Glomerular endothelial cell (primary cell): ENCODE measurements at regions not wholly inside any gene's neighbourhood (a gene's known extent, or its start where the extent isn't known, plus 50 kb on each side); places are given as distances from the start of the nearest gene placed in this dataset.
"Not testable (repeated sequence)": the region's sequence is repeated elsewhere in the genome, so short reads cannot be mapped to it uniquely, and the experiment has no call there.

ENCODE experiments used
- DNase-seq: peaks from one replicate; pipeline ENCODE4 v3.0.0-alpha.2; 2011; ENCODE audit warnings: low read depth, low spot score; ENCODE audit errors: extremely low read depth

DNA sequence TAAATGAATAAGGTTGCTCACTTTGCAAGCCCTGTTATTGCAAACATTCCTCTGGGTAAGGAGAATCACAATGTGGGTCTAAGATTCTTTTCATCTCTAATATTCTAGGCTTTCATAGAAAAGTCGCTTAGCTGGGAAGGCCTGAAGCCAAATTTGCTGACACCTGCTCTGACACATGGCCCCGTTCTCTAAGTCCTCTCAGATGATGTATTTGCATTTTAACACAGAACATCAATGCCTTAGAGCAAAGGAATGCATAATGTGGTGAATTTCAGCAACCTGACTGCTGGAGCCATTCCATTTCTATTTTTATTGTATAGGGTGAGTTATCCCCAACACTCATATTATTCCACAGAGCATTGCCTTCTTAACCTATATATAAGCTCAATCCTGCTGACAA lies 682.1 kb upstream of the NRP1 start:
- no peak for DNase-seq

DNA sequence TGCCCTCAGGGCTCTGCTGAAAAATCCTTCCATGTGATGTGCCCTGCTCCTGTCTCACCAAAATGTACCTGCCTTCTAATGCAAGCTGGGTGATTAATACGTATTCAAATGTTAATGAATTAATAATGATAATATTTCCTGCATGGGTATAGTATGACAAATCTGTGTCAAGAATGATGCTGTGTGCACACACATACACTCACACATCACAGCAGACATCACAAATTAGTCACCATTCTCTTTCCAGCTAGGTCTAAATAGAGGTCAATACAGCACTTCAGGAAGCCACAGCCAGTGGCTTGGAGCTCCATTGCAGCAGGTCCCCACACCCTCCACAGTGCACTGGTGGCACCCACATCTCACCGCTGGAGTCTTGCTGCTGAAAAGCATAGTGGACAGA lies 681.2 kb upstream of the NRP1 start:
- DNase-seq = no peak

DNA sequence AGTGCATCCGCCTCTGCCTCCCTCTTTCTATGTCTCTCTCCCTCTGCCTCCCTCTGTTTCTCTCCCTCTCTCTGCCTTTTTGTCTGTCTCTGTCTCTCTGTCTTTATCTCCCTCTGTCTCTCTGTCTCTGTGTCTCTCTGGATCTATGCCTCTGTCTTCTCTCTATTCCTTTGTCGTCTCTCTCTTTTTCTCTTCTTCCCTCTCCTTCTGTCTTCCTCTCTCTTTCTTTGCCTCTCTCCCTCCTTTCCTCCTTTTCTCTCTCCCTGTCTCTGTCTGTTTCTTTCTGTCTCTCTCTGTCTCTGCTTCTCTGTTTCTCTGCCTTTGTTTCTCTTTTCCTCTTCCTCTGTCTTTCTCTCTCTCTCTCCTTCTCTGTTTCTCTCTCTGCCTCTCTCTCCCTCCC lies 678.8 kb upstream of the NRP1 start:
- no peak for DNase-seq

DNA sequence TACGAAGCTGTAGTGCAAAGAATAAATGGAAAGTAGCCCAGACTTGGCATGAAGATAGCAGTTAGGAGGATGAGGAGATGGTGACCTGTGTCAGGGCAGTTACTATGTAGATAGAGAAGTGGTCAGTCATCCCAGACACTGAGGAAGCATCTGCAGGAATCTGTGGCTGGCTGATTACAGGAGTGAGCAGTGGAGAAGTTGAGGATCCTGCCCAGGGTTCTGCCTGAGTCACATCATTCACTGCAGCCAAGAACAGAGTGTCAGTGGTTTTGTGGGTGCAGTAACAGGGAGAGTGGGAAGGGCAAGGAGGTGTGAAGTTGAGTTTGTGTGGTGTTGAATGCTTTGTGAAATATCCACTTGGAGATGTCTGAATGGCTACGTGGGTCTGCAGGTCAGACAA lies 676.4 kb upstream of the NRP1 start:
- DNase-seq = no peak

DNA sequence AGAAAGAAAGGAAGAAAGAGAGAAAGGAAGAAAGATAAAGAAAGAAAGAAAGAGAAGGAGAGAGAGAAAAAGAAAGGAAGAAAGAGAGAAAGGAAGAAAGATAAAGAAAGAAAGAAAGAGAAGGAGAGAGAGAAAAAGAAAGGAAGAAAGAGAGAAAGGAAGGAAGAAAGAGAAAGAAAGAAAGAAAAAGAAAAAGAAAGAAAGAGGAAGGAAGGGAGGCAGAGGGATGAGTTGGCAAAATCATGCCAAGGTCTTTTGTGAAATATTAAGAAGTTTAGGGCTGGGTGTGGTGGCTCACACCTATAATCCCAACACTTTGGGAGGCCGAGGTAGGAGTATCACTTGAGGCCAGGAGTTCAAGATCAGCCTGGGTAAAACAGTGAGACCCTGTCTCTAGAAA lies 675.8 kb upstream of the NRP1 start:
- not testable (repeated sequence) for DNase-seq

DNA sequence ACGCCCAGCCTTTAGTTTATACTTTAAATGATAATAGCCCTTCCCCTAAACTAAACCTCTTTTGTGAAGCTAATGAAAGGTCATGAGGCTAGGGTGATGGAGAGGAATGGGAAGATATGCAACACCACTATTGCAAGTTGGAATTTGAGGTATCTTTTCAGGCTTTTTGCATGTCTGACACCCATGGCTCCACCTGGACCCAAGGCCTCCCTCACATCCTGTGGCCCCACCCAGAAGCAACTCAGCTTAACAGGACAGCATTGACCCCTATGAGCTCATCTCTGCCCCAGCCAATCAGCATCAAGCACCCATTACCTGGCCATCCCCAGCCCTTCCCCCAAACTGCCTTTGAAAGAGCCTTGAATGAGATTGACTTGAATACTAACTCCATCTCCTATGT lies 674.2 kb upstream of the NRP1 start:
- no peak for DNase-seq

DNA sequence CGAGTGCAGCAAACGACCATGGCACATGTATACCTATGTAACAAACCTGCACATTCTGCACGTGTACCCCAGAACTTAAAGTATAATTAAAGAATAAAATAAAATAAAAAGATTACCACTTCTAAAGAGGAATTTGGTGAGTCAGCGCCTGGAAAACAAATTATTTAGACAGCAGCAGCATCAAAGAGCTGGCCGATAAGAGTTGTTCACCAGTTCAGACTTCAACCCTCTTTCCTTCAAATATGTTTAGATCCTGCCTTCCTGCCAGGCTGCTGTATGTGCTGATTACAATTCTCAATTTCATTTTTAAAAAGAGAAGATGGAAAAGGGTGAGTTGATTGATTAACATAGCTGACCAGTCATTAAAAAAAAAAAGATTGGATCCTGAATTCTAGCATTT lies 672.0 kb upstream of the NRP1 start:
- DNase-seq = no peak

DNA sequence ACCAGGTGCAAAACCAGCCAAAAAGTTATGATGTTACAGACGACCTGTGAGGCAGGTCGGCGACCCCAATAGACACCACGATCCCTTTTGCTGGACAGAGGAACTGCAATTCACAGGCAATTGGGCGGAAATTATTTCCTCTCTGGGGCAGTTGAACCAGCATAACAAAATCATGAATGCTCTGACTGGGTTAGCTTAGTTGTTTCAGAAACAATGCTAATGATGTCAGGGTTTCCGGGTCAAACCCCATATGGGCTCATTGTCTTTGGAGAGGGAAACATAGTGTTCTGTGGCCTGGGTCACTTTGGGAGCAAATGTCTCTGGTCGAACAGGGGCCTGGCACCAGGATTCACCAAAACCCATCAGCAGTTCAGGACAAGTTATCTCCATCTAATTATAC lies 669.1 kb upstream of the NRP1 start:
- no peak for DNase-seq

DNA sequence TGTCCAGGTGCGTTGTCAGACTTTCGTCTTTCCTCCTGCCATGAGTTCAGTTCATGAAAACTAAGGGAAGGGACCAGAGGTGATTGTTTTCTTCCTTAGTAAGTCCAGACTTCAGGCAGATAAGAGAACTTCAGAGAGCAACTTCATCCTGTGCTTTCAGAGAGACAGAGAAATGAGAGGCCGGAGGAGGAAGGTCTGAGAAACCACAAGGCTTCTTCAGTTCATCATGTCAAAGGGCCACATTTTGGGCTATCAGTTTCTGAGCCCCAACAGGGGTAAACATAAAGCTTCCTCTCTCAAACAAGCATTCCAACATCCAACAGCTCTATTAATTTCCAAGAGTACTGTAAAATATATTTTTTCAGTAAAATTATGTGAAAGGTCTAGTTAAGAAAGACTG lies 668.4 kb upstream of the NRP1 start:
- DNase-seq = no peak

DNA sequence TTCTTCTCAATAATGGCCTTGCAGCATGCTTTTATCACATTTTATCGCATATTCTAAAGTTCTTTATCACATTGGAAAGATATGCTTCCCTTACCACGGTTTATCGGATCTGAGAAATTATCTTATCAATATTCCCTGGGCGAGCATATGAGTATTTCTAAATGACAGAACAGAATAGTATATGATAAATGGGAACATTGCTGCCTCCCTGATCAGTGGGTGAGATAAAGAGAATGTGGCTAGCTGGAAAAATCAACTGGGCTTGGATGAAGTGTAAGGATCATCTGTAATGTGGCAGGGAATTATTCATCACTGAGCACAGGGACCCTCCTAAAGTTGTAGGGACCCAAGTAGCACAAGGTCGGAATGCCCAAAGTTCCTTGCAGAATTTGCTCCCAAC lies 667.4 kb upstream of the NRP1 start:
- DNase-seq = no peak

DNA sequence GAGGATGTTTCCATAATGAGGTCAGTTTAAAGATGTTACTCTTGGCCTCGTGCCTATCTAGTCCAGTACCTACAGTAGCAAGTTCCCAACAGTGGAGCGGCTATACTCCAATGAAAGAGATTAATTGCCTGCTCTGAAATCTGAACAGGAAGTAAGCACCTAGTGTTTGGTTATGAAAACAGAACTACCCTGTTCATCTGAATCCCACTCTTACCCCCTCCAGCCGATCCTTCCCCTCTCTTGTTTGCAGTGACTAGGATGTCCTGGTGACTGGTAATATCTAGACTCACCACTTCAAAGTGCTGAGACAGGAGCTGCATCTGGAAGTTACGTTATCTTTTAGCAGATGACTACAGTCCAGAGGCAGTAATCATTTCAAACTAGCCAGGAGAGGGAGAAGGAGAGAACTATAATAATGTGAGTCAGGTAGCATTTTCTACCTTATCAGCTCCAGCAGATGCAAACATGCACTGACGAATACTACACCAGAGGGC lies 666.7 kb upstream of the NRP1 start:
- no peak for DNase-seq

DNA sequence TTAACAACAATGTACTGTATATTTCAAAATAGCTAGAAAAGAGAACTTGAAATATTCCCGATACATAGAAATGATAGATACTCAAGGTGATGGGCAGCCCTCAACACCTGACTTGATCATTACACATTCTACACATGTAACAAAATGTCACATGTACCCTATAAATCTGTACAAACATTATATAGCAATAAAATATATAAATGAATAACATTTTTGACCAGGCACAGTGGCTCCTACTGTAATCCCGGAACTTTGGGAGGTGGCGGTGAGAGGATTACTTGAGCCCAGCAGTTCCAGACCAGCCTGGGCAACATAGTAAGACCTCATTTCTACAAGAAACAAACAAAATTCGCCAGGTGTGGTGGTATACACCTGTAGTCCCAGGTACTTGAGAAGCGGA lies 659.5 kb upstream of the NRP1 start:
- DNase-seq = no peak

DNA sequence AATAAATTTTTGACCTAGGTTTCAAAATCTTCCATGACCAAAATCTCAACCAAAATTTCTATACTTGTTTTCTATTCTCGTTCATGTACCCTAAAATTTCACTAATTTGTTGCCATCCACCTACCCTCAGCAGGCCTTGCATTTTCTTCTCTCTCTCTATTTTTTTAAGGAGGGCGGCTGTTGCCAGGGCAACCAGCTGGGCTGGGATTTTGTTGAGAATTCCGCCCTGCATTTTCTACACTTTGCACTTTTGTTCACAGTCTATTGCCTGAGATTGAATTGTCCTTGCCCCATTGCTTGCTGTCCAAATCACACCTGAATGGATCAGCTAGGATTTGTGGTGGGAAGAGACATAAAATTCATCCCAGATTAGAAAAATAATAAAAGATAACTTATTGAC lies 657.5 kb upstream of the NRP1 start:
- DNase-seq = no peak

DNA sequence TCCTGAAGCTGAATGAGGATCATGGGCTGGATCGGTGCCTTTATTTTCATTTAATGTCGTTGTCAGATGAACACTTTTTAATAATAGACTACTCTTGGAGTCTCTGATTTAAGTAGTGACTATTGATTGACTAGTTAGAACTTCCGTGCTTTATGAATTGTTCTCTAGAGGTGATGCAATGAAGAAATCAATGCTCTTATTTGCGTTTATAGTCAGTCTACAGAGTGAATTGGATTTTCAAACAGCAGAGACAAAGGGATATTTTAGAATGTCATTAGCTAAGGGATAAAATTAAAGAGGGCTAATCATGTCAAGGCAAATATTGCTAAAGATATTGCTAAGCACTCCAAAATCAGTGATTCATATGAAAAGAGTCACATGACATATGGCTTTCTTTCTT lies 652.0 kb upstream of the NRP1 start:
- DNase-seq = no peak

DNA sequence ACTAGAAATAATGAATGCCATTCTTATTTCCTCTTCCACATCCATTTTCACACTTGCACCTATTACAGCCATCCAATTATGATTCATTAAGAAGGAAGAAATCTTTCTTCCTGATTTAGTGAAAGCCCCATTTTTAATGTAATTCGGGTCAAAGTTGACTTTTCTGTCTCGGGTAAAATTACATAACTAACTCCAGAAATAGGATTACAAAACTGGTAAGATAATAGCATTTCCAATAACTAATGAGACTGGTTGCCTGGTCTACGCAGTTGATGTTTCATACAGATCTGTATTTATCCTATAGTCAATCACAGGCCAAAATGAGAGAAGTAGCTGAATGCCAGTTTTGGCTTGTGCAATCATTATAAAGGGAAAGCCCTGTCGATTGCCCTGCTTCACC lies 651.5 kb upstream of the NRP1 start:
- no peak for DNase-seq

DNA sequence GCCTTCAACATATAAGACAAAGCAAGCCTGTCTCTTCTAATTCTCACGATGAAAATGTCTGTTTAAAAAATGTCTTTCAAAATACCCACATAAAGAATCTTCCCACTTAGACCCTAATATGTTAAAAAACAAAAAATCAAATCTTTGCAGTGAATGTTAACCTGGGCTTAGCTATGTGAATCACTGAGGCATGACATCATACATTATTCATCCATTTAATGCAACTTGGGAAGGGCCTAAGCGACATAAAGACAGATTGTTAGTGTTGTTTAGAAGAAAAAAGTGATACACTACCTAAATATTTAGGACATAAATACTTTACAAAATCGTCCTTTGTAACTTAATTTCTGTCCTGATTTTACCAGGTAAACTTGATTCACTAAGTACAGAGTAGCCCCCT lies 648.5 kb upstream of the NRP1 start:
- no peak for DNase-seq

DNA sequence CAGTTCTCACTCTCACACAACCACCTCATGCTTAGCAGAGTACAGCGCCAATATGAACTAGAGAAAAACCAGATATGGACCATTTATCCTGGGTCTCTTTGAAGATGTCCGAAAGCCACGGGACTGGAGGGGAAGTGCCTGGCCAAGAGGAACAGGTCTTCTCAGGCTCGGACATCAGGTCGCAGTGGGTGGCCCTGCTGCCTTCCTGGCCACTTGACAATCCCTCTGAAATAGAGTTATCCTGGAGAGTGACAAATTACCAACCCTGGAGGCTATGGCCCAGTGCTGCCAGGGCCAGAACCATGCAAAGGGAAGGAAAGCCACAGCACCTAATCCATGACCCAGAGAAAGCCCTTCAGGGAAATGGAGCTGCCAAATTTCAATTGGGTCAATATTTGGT lies 646.8 kb upstream of the NRP1 start:
- DNase-seq = no peak

DNA sequence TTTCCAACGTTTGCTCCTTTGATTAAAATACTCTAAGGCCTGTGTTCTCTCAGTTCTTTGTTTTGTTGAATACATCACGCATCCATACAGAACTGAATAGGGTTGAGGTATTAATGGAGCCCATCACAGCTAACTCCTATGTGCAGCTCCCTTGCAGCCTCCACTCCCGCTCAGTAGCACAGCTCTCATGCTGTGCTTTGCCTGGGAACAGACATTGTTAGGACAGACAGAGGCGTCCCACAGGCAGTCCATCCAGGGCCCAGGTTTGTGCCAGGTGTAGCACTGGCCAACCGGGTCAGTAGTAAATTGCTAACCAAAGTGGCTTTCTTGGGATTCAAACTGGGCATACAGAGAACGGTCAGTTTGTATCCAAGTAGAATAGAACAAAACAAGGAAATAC lies 644.7 kb upstream of the NRP1 start:
- DNase-seq = no peak

DNA sequence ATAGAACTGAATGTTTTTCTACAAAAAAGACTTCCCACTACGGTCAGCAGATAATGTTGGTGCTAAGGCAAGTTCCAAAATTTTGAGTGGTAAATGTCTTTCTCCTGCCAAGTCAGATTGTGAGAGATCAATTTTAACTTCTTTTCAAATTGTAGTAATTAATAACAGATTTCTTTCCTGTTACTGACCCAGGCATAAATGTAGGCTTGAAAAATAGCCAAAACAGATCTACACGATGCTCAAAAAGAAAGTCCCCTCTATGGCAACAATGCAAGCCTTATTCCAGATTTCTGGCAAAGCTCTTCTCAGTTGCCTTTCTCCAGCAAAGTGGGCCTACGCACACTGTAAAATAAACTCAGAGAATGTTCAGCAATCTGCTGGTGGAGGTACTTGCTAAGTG lies 641.0 kb upstream of the NRP1 start:
- no peak for DNase-seq

DNA sequence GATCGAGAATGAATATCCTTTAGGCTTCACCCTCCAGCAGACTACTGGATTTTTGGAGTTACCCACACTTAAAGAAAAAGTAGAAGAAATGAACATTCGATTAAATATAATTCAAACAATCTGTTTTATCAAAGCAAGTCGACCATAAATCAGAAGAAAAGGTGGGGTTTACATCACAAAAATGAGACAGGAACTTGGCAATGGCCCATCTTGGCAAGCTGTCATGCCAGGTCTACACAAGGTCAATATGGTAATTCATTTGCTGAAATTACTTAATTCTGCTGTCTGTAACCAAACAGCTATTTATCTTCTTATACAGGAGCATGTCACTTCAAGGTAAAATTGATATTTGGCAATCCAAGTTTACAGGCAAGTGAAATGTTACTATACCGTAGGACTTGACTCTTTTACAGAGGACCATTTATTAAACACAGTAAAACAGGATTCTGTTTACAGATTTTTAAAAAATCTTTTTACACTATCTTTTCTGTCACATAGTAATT lies 640.6 kb upstream of the NRP1 start:
- DNase-seq = no peak

DNA sequence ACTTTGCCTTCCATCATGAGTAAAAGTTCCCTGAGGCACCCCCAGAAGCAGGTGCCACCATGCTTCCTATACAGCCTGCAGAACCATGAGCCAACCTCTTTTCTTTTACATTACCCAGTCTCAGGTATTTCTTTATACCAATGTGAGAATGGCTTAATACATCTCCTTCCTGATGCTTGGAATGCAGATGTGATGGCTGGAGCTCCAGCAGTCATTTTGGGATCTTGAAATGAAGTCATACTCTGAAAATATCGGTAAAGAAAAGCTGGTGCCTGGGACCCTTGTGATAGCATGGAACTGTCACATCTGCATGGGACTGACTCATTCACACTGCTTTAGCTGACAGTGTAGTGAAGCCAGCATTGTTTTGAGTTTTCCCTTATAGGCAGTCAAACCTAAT lies 634.5 kb upstream of the NRP1 start:
- no peak for DNase-seq

DNA sequence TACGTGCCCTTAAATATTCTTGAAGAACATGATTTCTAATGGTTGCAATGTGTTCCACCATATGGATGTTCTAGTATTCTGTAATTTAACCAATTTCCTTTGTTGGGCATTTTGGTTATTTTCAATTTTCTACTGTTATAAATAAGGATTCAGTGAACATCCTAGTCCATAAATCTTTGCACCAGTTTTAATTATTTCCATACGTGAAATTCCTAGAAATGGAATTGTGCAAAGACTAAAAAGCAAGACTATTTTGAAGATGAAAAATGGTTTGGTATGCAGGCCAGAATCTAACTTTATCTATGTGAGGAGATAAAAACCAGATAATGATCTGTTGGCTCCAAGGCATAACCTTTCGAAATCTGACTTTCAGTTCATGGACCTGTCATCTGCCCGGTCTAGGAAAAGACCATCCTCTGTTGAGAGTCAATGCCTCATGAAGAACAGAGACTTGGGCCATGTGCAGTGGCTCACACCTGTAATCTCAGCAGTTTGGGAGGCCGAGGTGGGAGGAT lies 633.2 kb upstream of the NRP1 start:
- DNase-seq = no peak

DNA sequence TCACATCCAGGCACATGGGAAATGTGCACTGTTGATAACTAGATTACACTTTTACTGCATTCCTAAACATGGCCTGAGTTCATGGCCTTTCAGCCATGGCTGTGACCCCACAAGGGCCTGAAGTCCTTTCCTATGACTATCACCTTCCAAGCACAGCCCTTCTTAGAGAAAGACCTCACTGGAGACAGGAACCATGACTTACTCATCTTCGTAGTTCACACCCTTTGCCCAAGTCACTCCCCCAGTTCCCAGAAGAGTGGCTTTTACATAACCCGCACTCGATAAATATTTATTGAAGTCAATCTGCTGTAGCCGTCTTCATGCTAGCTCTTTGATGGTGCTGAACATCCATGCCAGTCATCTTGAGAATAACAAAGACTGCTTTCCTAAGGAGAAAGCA lies 632.5 kb upstream of the NRP1 start:
- no peak for DNase-seq
